Activated B cell treated with CpG ODN at 0.5 μM for 24 hours (primary cell): ENCODE measurements at regions not wholly inside any gene's neighbourhood (a gene's known extent, or its start where the extent isn't known, plus 50 kb on each side); places are given as distances from the start of the nearest gene placed in this dataset.

Experiments
- ATAC-seq: fragments of 200-7000 bp; cut with Tn5 transposase; one replicate; pipeline ENCODE4 v1.10.0; 2021; ENCODE audit warnings: low read depth, mild to moderate bottlenecking, moderate library complexity
- CTCF ChIA-PET: fragments of 350-600 bp; sonication (Branson Sonifier 250); formaldehyde crosslinking; loops from one replicate; lab custom pipeline; 2021; ENCODE audit warnings: antibody characterized with exemption; lab: Charles Lee
- POLR2A ChIA-PET: fragments of 350-600 bp; sonication (Branson Sonifier 250); formaldehyde crosslinking; loops from one replicate; lab custom pipeline; 2021; ENCODE audit warnings: antibody characterized with exemption; lab: Charles Lee
- DNase-seq: peaks from one replicate; pipeline ENCODE4 v3.0.0; 2022
- H3K27ac Mint-ChIP-seq: one replicate; pipeline ENCODE4 v1.8.0; 2020; ENCODE audit warnings: mixed read lengths
- H3K27me3 Mint-ChIP-seq: one replicate; pipeline ENCODE4 v1.8.0; 2021; ENCODE audit warnings: mixed read lengths
- H3K36me3 Mint-ChIP-seq: one replicate; pipeline ENCODE4 v1.8.0; 2021; ENCODE audit warnings: low read depth, mixed read lengths
- H3K4me1 Mint-ChIP-seq: one replicate; pipeline ENCODE4 v1.8.0; 2021; ENCODE audit warnings: mixed read lengths
- H3K4me3 Mint-ChIP-seq: one replicate; pipeline ENCODE4 v1.8.0; 2020; ENCODE audit warnings: mild to moderate bottlenecking, mixed read lengths
- H3K9me3 Mint-ChIP-seq: one replicate; pipeline ENCODE4 v1.8.0; 2020; ENCODE audit warnings: mixed read lengths
- CTCF ChIP-seq: fragments of 200-600 bp; IDR thresholded peaks from one replicate; pipeline ENCODE4 v1.8.0; 2022; ENCODE audit warnings: antibody characterized with exemption, mild to moderate bottlenecking
- intact Hi-C: fragments of 100-400 bp; cut with micrococcal nuclease; formaldehyde crosslinking; loops from one replicate; pipeline ENCODE4 v1.15.1; 2024

GRCh38 chr5:8953911-8954438 lies 591.9 kb downstream of the SEMA5A start:
- peaks cover 4% of the 10 kb centered on the region for H3K4me1 Mint-ChIP-seq
- no peak overlapping the region for H3K4me3 Mint-ChIP-seq
- H3K27me3 Mint-ChIP-seq, result no peaks in the 10 kb centered on the region
- intact Hi-C loops, result no loop called here
- DNase-seq (no peak), ATAC-seq (no peak)
- CTCF ChIA-PET, result no interaction called here
- no peak overlapping the region for H3K27ac Mint-ChIP-seq
- peaks cover 4% of the 10 kb centered on the region for H3K9me3 Mint-ChIP-seq
- TF ChIP-seq CTCF, result no peak
- no peaks in the 10 kb centered on the region for H3K36me3 Mint-ChIP-seq
- POLR2A ChIA-PET, result no interaction called here

- peaks cover 3% of the 10 kb centered on the region for H3K4me1 Mint-ChIP-seq
- intact Hi-C loops, result no loop called here
- TF ChIP-seq CTCF, result no peak
- H3K27ac Mint-ChIP-seq, result no peak overlapping the region
- CTCF ChIA-PET, result no interaction called here
- no peaks in the 10 kb centered on the region for H3K36me3 Mint-ChIP-seq
- POLR2A ChIA-PET, result no interaction called here
- ATAC-seq (no peak), DNase-seq (no peak)
- peaks cover 3% of the 10 kb centered on the region for H3K9me3 Mint-ChIP-seq
- no peaks in the 10 kb centered on the region for H3K27me3 Mint-ChIP-seq
- no peak overlapping the region for H3K4me3 Mint-ChIP-seq
These were observed 591.1 kb downstream of the SEMA5A start for GRCh38 chr5:8954801-8955200.

GRCh38 chr5:8956659-8957058 lies 589.2 kb downstream of the SEMA5A start:
- H3K9me3 Mint-ChIP-seq, result no peaks in the 10 kb centered on the region
- ChIA-PET POLR2A (no interaction called here), CTCF (no interaction called here)
- H3K4me3 Mint-ChIP-seq, result no peak overlapping the region
- H3K4me1 Mint-ChIP-seq, result no peaks in the 10 kb centered on the region
- no peak for ATAC-seq
- DNase-seq, result no peak
- no peaks in the 10 kb centered on the region for H3K27me3 Mint-ChIP-seq
- no peak overlapping the region for H3K27ac Mint-ChIP-seq
- no peaks in the 10 kb centered on the region for H3K36me3 Mint-ChIP-seq
- intact Hi-C loops, result no loop called here
- TF ChIP-seq CTCF, result no peak

GRCh38 chr5:8958602-8959001 lies 587.3 kb downstream of the SEMA5A start:
- DNase-seq (no peak), ATAC-seq (no peak)
- Mint-ChIP-seq H3K4me1 (no peaks in the 10 kb centered on the region), H3K9me3 (no peaks in the 10 kb centered on the region), H3K36me3 (no peaks in the 10 kb centered on the region), H3K4me3 (no peak overlapping the region), H3K27ac (no peak overlapping the region), H3K27me3 (no peaks in the 10 kb centered on the region)
- TF ChIP-seq CTCF, result no peak
- intact Hi-C loops, result no loop called here
- ChIA-PET POLR2A (no interaction called here), CTCF (no interaction called here)

- no peak for DNase-seq
- no peaks in the 10 kb centered on the region for H3K36me3 Mint-ChIP-seq
- POLR2A ChIA-PET, result no interaction called here
- no peak overlapping the region for H3K4me3 Mint-ChIP-seq
- CTCF ChIA-PET, result no interaction called here
- H3K27me3 Mint-ChIP-seq, result no peaks in the 10 kb centered on the region
- H3K9me3 Mint-ChIP-seq, result peaks cover 4% of the 10 kb centered on the region
- intact Hi-C loops, result no loop called here
- no peaks in the 10 kb centered on the region for H3K4me1 Mint-ChIP-seq
- no peak for TF ChIP-seq CTCF
- H3K27ac Mint-ChIP-seq, result no peak overlapping the region
- ATAC-seq, result no peak
These were observed 584.7 kb downstream of the SEMA5A start for GRCh38 chr5:8961219-8961618.
